ENCODE measurements at regions not wholly inside any gene's neighbourhood (a gene's known extent, or its start where the extent isn't known, plus 50 kb on each side); places are given as distances from the start of the nearest gene placed in this dataset.
"Not testable (repeated sequence)": the region's sequence is repeated elsewhere in the genome, so short reads cannot be mapped to it uniquely, and the experiment has no call there.

DNA sequence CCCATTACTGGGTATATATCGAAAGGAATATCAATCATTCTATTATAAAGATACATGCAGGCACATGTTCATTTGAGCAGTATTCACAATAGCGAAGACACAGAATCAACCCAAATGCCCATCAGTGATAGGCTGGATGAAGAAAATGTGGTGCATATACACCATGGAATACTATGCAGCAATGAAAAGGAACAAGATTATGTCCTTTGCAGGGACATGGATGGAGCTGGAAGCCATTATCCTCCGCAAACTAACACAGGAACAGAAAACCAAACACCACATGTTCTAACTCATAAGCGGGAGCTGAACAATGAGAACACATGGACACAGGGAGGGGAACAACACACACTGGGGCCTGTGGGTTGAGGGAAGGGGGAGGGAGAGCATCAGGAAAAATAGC is 434.3 kb downstream of the BUD13 start:
- TF ChIP-seq, protein P1, sequence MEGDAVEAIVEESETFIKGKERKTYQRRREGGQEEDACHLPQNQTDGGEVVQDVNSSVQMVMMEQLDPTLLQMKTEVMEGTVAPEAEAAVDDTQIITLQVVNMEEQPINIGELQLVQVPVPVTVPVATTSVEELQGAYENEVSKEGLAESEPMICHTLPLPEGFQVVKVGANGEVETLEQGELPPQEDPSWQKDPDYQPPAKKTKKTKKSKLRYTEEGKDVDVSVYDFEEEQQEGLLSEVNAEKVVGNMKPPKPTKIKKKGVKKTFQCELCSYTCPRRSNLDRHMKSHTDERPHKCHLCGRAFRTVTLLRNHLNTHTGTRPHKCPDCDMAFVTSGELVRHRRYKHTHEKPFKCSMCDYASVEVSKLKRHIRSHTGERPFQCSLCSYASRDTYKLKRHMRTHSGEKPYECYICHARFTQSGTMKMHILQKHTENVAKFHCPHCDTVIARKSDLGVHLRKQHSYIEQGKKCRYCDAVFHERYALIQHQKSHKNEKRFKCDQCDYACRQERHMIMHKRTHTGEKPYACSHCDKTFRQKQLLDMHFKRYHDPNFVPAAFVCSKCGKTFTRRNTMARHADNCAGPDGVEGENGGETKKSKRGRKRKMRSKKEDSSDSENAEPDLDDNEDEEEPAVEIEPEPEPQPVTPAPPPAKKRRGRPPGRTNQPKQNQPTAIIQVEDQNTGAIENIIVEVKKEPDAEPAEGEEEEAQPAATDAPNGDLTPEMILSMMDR (IDR thresholded peaks at IDR 0.05; ENCODE audit: low read depth, low read length, missing input control) = not testable (repeated sequence)
- TF ChIP-seq RAD21 (IDR thresholded peaks at IDR 0.05); RXRA (IDR thresholded peaks at IDR 0.05); TAF1 (conservative IDR thresholded peaks at IDR 0.05); HNF4G (IDR thresholded peaks at IDR 0.05); FOXA1 (IDR thresholded peaks at IDR 0.05); ZBTB33 (IDR thresholded peaks at IDR 0.05); REST (IDR thresholded peaks at IDR 0.05); GABPA (IDR thresholded peaks at IDR 0.05 in 1 of 2, conservative IDR thresholded peaks at IDR 0.05 in 1 of 2); JUND (IDR thresholded peaks at IDR 0.05): not testable (repeated sequence)
- TF ChIP-seq, protein P2, sequence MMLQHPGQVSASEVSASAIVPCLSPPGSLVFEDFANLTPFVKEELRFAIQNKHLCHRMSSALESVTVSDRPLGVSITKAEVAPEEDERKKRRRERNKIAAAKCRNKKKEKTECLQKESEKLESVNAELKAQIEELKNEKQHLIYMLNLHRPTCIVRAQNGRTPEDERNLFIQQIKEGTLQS (IDR thresholded peaks at IDR 0.05) = not testable (repeated sequence)
- TF ChIP-seq, protein P3, sequence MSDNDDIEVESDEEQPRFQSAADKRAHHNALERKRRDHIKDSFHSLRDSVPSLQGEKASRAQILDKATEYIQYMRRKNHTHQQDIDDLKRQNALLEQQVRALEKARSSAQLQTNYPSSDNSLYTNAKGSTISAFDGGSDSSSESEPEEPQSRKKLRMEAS (IDR thresholded peaks at IDR 0.05) = not testable (repeated sequence)
